Epithelial cell of esophagus (primary cell): ENCODE measurements at regions not wholly inside any gene's neighbourhood (a gene's known extent, or its start where the extent isn't known, plus 50 kb on each side); places are given as distances from the start of the nearest gene placed in this dataset.

Experiments
- DNase-seq: peaks from one replicate; pipeline ENCODE4 v3.0.0; 2010; ENCODE audit warnings: low read depth
- H3K4me3 ChIP-seq: 2 replicates; pipeline ENCODE4 v1.5.1; 2011; ENCODE audit warnings: mild to moderate bottlenecking, low read length, control low read depth
- TF ChIP-seq, protein P1 (sequence below): IDR thresholded peaks from 2 replicates; pipeline ENCODE4 v1.5.1; 2011; ENCODE audit warnings: low read depth, mild to moderate bottlenecking, low read length, control low read depth, inconsistent platforms; ENCODE audit not compliant: insufficient read depth; ENCODE audit errors: missing control alignments

DNA sequence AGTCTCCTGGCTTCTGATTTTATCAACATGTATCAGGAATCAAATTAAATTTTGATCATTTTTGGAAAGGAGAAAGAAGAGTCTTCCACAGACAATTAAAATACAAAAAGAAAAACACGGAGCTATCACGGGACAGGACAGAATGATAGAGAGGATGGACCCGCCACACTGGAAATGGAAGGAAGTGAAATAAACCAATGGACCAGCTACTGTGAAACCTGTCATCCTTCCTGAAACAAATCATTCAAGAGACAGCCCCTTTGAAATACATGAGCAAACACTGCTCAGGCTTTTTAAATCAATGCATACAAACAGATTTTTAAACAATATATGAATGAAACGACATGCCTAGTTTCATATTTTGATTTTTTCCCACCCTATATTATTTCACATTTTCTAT is 339.4 kb downstream of the ACTL7B start:
- no peak for DNase-seq
- no peak overlapping the region for H3K4me3 ChIP-seq
- TF ChIP-seq, protein P1, sequence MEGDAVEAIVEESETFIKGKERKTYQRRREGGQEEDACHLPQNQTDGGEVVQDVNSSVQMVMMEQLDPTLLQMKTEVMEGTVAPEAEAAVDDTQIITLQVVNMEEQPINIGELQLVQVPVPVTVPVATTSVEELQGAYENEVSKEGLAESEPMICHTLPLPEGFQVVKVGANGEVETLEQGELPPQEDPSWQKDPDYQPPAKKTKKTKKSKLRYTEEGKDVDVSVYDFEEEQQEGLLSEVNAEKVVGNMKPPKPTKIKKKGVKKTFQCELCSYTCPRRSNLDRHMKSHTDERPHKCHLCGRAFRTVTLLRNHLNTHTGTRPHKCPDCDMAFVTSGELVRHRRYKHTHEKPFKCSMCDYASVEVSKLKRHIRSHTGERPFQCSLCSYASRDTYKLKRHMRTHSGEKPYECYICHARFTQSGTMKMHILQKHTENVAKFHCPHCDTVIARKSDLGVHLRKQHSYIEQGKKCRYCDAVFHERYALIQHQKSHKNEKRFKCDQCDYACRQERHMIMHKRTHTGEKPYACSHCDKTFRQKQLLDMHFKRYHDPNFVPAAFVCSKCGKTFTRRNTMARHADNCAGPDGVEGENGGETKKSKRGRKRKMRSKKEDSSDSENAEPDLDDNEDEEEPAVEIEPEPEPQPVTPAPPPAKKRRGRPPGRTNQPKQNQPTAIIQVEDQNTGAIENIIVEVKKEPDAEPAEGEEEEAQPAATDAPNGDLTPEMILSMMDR, result no peak

DNA sequence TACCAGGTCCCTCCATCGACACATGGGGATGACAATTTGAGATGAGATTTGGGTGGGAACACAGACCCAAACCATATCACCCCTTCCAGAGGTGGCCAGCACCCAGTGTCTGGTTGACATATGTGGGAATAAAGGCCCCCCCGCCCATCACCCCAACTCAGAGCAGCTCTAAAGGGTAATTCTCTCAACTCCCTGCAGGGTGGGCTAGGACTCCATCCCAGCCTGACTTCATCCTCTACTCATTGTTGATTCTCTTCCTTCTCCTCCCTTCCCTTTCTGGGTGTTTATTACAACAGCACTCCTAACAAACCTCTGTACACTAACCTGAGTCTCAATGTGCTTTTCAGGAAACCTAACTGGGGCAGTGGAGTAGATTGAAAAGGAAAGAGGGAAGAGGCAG is 339.9 kb downstream of the ACTL7B start:
- TF ChIP-seq, protein P1, result no peak
- H3K4me3 ChIP-seq, result no peak overlapping the region
- no peak for DNase-seq

DNA sequence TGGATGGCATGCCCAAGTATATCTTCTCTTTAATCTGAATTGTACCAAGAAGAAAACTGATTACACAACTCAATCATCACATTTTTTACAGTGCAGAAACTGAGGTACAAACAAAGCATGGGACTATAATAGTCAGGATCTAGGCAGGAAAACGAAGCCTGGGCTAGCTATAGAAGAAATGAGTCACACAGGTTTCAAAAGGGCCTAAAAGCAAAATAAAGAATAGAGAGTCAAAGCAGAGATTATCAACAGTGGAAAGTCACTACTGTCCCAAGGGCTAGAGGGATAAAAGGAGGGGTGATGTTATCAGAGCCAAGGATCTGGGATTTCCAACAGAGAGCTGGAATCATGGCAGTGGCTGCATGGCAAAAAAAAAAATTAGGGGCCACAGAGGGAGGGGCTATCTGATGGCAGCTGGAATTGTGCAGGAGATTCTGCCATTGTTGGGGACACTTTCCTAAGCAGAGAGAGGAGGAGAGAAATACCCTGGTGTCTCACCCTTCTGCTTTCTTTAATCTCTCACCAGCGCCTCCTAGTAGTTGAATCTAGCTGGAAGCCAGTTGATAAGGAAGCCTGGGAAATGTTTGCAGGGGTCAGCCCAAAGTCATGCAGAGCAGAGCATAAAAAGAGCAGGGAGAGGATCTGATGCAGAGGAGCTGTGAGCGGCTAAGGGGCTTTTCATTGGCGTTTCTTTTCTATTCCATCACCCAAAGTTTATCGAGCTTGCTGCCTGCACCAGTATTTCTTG is 343.2 kb downstream of the ACTL7B start:
- H3K4me3 ChIP-seq, result no peak overlapping the region
- peak; percentile 25 for DNase-seq
- TF ChIP-seq, protein P1, result no peak

DNA sequence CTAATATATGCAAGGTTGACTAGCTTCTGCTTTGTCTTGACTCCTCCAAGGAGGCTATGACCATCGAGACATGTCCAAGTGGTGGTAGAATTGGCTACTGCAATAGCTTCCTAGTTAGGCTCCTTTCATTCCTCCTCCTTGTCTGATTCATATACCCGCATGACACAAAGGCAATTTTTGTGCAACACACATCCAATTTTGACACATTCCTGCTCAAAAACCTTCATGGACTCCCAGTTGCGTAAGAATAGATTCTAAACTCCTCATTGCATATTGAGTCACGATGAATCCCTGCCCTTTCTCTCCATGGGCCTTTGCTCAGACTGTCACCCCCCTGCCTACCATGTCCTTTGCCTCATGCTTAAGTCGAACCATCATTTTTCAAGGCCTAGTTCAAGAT is 344.5 kb downstream of the ACTL7B start:
- TF ChIP-seq, protein P1, result no peak
- DNase-seq, result peak; percentile 53
- H3K4me3 ChIP-seq, result no peak overlapping the region

DNA sequence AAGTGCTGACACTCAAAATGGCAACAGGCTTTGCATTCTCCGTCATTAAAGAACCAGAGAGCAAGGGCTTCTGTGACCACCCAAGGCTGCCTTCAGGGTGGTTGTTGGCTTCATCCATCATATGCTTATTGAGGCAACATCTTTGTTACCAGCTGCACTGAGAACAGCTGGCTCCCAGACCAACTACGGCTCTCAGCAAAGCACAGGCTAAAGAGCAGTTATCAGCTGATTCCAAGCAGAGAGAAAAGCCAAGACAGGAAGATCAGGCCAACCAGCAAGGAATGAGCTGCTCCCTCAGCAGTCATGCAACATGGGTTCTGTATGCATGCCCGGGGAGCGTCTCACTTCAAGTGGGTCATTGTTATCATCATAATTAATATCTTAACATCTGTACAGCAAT is 358.9 kb downstream of the ACTL7B start:
- H3K4me3 ChIP-seq, result no peak overlapping the region
- no peak for DNase-seq
- TF ChIP-seq, protein P1, result no peak

DNA sequence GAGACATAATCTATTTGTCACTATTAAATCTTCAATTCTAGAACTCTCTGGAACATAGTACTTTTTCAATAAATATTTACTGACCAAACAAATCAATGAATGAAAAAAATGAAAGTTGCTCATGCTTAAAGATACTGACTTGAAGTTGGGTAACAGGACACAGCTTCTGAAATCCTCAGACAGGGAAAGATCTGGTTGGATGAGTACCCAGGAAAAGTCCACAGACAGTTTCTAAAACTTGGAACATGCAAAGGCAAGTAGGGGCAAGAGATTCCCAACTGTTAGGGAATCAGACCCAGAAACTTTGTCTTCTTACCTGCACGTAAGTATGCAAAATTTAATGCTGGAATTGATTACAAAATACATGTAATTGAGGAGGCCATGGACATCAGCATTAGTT is 366.2 kb downstream of the ACTL7B start:
- DNase-seq, result peak; percentile 82
- H3K4me3 ChIP-seq, result no peak overlapping the region
- TF ChIP-seq, protein P1, result no peak

DNA sequence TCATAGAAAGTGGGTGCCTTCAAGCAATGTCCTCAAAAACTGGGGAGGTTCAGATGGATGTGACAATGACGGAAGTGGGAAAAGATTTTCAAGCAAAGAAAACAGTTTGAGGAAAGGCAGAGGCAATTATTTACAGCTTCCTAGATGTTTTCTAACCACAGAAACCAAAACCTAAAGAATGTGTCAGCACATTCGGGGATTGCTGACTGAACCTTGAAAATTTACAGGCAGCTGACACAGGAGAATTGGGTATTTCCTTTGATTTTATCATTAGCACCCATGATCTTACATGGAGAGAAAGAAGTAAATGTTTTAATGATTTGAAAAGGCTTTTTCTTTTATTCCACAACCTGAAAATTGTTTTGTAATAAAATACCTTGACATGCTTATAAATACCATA is 369.0 kb downstream of the ACTL7B start:
- no peak overlapping the region for H3K4me3 ChIP-seq
- TF ChIP-seq, protein P1, result no peak
- DNase-seq, result peak; percentile 41
